D721Med (cell line): ENCODE measurements at regions not wholly inside any gene's neighbourhood (a gene's known extent, or its start where the extent isn't known, plus 50 kb on each side); places are given as distances from the start of the nearest gene placed in this dataset.

Experiments used
- DNase-seq: peaks from one replicate; pipeline ENCODE4 v3.0.0; 2011; ENCODE audit warnings: low spot score; ENCODE audit not compliant: insufficient read length
- FAIRE-seq: peaks from 2 replicates; lab custom pipeline; 2011; peaks lifted over from hg19 to GRCh38; lab: Jason Lieb, UNC
- CTCF ChIP-seq: IDR thresholded peaks from 2 replicates; pipeline ENCODE4 v1.5.1; 2012; ENCODE audit warnings: mild to moderate bottlenecking, control low read depth; ENCODE audit not compliant: insufficient read depth; ENCODE audit errors: missing control alignments

GRCh38 chr4:155564880-155565279 lies 101.8 kb upstream of the GUCY1A1 start:
- no peak for TF ChIP-seq CTCF
- DNase-seq (no peak), FAIRE-seq (no peak)

- FAIRE-seq: no peak
- TF ChIP-seq CTCF: no peak
- DNase-seq: no peak
These were observed 102.6 kb upstream of the GUCY1A1 start for GRCh38 chr4:155564086-155564485.

GRCh38 chr4:155559915-155560314 lies 106.7 kb upstream of the GUCY1A1 start:
- DNase-seq (no peak), FAIRE-seq (no peak)
- TF ChIP-seq CTCF: no peak

GRCh38 chr4:155552180-155552579 lies 114.5 kb upstream of the GUCY1A1 start:
- FAIRE-seq: no peak
- no peak for DNase-seq
- TF ChIP-seq CTCF: no peak

- DNase-seq (no peak), FAIRE-seq (no peak)
- no peak for TF ChIP-seq CTCF
These were observed 118.5 kb upstream of the GUCY1A1 start for GRCh38 chr4:155548173-155548572.

GRCh38 chr4:155546451-155546850 lies 120.2 kb upstream of the GUCY1A1 start:
- no peak for TF ChIP-seq CTCF
- DNase-seq (no peak), FAIRE-seq (no peak)

GRCh38 chr4:155545456-155545855 lies 121.2 kb upstream of the GUCY1A1 start:
- DNase-seq: no peak
- TF ChIP-seq CTCF: no peak
- no peak for FAIRE-seq
